Colonic mucosa (tissue), 4 donors: ENCODE measurements at regions not wholly inside any gene's neighbourhood (a gene's known extent, or its start where the extent isn't known, plus 50 kb on each side); places are given as distances from the start of the nearest gene placed in this dataset.
"Not testable (repeated sequence)": the region's sequence is repeated elsewhere in the genome, so short reads cannot be mapped to it uniquely, and the experiment has no call there.

Experiments
- DNase-seq: peaks from one replicate; pipeline ENCODE4 v3.0.0-alpha.2; 2020
- H3K27ac ChIP-seq: fragments of 200-600 bp; one replicate; pipeline ENCODE4 v1.8.0; 2021
- H3K27me3 ChIP-seq: fragments of 200-600 bp; one replicate; pipeline ENCODE4 v1.8.0; 2021
- H3K36me3 ChIP-seq: fragments of 200-600 bp; one replicate; pipeline ENCODE4 v1.8.0; 2021
- H3K4me1 ChIP-seq: fragments of 200-600 bp; one replicate; pipeline ENCODE4 v1.8.0; 2021; ENCODE audit warnings: mild to moderate bottlenecking
- H3K4me3 ChIP-seq: fragments of 200-600 bp; one replicate; pipeline ENCODE4 v1.8.0; 2021
- H3K9ac ChIP-seq, 2 donors: one replicate each; pipeline ENCODE4 v1.7.0; 2013; ENCODE audit warnings: control low read depth in 2 of 2, low read depth in 2 of 2, low read length in 2 of 2
- H3K9me3 ChIP-seq: fragments of 200-600 bp; one replicate; pipeline ENCODE4 v1.8.0; 2021
- CTCF ChIP-seq: fragments of 200-600 bp; IDR thresholded peaks from one replicate; pipeline ENCODE4 v1.8.0; 2022; ENCODE audit warnings: antibody characterized with exemption, mild to moderate bottlenecking
- intact Hi-C: fragments of 100-400 bp; cut with DNase I; formaldehyde crosslinking; loops from one replicate; pipeline ENCODE4 v1.14.1; 2022
- donor health status: healthy.
- donor health status: DM: no; HTN: no; CAD: no.
- donor health status: DM: no; HTN: no; CAD: no.

- no peak overlapping the region for H3K9ac ChIP-seq
- peaks cover 8% of the 10 kb centered on the region for H3K4me1 ChIP-seq
- H3K9me3 ChIP-seq: no peaks in the 10 kb centered on the region
- no peaks in the 10 kb centered on the region for H3K27me3 ChIP-seq
- DNase-seq: no peak
- H3K4me3 ChIP-seq: no peak overlapping the region
- intact Hi-C loops: no loop called here
- H3K27ac ChIP-seq: no peak overlapping the region
- TF ChIP-seq CTCF: no peak
- H3K36me3 ChIP-seq: no peaks in the 10 kb centered on the region
Observed at GRCh38 chr3:194053136-194053535, 82.8 kb upstream of the HES1 start.

DNA sequence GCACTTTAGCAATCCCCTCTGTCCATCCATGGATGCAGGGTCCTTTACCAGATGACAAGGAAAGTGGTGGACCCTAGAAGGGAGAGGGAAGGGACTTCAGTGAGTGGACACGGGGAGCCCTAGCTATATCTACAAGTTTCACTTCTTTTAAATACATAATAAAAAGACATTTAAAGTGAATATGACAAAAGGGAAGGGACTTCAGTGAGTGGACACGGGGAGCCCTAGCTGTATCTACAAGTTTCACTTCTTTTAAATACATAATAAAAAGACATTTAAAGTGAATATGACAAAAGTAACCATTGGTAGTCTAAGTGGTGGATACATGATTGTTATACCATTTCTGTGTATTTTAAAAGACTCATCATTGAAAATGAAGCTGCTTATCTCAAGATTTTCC lies 81.9 kb upstream of the HES1 start:
- Histone ChIP-seq H3K27me3 (no peaks in the 10 kb centered on the region), H3K9me3 (no peaks in the 10 kb centered on the region), H3K4me1 (peaks cover 7% of the 10 kb centered on the region), H3K27ac (no peak overlapping the region), H3K4me3 (no peak overlapping the region), H3K9ac (no peak overlapping the region), H3K36me3 (no peaks in the 10 kb centered on the region)
- DNase-seq: no peak
- TF ChIP-seq CTCF: no peak
- intact Hi-C loops: no loop called here

DNA sequence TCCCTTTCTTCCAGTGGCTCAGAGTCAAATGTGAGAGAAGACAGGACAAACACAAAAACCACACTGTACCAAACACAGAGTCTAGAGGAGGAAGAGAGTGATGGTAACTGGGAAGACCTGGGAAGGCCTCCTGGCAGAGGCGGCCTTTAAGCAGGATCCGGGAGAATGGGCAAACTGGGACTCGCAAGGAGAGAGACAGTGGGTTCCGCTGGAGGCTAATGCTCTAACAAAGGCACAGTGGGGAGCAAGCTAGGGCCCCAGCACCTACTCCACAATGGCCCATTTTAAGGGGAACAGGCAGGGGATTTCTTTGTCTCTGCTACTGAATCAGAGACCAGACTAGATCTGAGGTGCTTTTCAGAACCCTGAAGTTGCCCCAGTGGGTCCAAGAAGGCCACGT lies 81.4 kb upstream of the HES1 start:
- H3K36me3 ChIP-seq: no peaks in the 10 kb centered on the region
- no peaks in the 10 kb centered on the region for H3K27me3 ChIP-seq
- H3K9me3 ChIP-seq: no peaks in the 10 kb centered on the region
- DNase-seq: no peak
- H3K4me3 ChIP-seq: no peak overlapping the region
- H3K4me1 ChIP-seq: peaks cover 2% of the 10 kb centered on the region
- H3K9ac ChIP-seq: no peak overlapping the region
- H3K27ac ChIP-seq: no peak overlapping the region
- intact Hi-C loops: no loop called here
- TF ChIP-seq CTCF: no peak

DNA sequence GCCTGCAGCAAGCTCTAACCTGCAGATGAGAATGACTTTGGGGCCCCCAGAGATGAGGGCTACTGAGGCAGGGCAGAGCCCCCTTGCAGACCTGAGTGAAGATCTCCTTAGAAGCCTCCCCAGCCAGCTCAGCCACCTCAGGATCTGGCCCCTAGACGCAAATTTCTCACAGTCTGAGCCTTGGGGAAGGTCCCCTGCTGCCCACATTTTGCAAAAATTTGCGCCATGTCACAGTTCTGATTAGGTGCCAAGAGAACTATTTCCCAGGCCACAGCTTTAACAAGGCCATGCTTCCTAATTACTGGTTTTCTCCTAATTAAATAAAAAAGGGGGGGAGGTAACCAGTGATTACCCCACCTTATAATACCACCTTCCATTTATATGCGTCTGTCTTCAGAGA lies 81.0 kb upstream of the HES1 start:
- H3K9ac ChIP-seq: no peak overlapping the region
- no peak overlapping the region for H3K4me3 ChIP-seq
- intact Hi-C loops: no loop called here
- no peak for DNase-seq
- no peaks in the 10 kb centered on the region for H3K36me3 ChIP-seq
- no peak for TF ChIP-seq CTCF
- H3K9me3 ChIP-seq: no peaks in the 10 kb centered on the region
- no peak overlapping the region for H3K27ac ChIP-seq
- no peaks in the 10 kb centered on the region for H3K27me3 ChIP-seq
- no peaks in the 10 kb centered on the region for H3K4me1 ChIP-seq

- H3K27ac ChIP-seq, H3K9ac ChIP-seq, H3K36me3 ChIP-seq, intact Hi-C loops, H3K4me1 ChIP-seq, H3K9me3 ChIP-seq, H3K4me3 ChIP-seq, H3K27me3 ChIP-seq, DNase-seq: not testable (repeated sequence)
Observed at GRCh38 chr3:194056323-194056722, 79.6 kb upstream of the HES1 start.

DNA sequence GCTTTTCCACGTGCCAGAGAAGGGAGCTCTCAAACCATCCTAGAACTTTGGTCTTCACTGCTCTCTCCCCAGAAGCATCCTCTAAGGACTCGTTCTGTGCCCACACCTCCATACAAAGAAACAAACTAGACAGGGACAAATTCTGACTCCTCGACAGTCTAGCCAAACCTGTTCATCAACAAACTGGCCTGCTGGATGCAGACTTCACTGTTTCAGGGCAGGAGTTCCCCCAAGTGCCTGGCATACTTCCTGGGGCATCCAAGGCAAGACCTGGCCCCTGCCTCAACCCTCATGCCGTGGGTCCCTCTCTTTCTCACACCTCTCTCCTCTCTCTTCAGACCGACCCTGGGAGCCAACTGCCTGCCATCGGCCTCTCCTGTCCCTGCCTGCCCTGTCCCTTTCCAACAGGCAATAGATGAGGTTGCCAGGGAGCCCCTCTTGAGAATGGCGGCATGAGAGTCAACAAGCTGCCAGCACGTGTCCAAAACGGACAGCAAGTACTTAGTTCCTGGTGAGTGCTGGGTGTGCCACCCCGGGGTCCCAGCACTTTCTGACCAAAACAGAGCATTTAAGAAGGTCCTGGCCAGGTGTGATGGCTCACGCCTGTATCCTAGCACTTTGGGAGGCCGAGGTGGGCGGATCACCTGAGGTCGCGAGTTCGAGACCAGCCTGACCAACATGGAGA lies 79.1 kb upstream of the HES1 start:
- no peak for DNase-seq
- Histone ChIP-seq H3K27ac (no peak overlapping the region), H3K4me1 (no peaks in the 10 kb centered on the region), H3K36me3 (no peaks in the 10 kb centered on the region), H3K27me3 (no peaks in the 10 kb centered on the region), H3K9ac (no peak overlapping the region), H3K9me3 (no peaks in the 10 kb centered on the region), H3K4me3 (no peak overlapping the region)
- TF ChIP-seq CTCF: no peak
- intact Hi-C loops: no loop called here
